ES-I3 (cell line): ENCODE measurements at regions not wholly inside any gene's neighbourhood (a gene's known extent, or its start where the extent isn't known, plus 50 kb on each side); places are given as distances from the start of the nearest gene placed in this dataset.

Source experiments
- H3K36me3 ChIP-seq: 2 replicates; pipeline ENCODE4 v1.6.1; 2013; ENCODE audit warnings: mild to moderate bottlenecking, low read length, control low read depth, moderate library complexity; ENCODE audit not compliant: insufficient read depth
- H3K4me1 ChIP-seq: 2 replicates; pipeline ENCODE4 v1.6.1; 2013; ENCODE audit warnings: mild to moderate bottlenecking, control low read depth, low read length; ENCODE audit not compliant: insufficient read depth
- H3K9ac ChIP-seq: 2 replicates; pipeline ENCODE4 v1.6.1; 2013; ENCODE audit warnings: low read depth, mild to moderate bottlenecking, low read length, moderate library complexity
- H3K9me3 ChIP-seq: 2 replicates; pipeline ENCODE4 v1.6.1; 2013; ENCODE audit warnings: mild to moderate bottlenecking, low read length, moderate library complexity; ENCODE audit not compliant: control insufficient read depth, insufficient read depth

DNA sequence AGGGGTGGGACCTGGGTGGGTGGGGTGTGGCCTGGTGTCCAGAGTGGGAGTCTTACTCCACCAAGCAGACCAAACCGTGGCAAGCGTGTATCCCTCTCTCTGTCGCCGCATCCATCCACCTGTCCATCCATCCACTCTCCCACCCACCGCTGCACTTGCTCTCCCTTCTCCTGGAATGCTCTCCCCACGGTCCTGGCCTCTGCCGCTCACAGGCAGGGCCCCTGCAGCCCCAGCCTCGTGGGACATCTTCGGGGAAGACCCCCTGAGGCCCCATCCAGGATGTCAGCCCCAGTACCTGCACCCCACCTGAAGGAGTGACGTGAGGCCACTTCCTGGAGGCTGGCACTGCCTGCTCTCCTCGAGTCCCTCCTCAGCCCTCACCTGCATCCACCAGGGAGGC, 189.5 kb upstream of the GSE1 start:
- H3K9ac ChIP-seq = no peak overlapping the region
- no peaks in the 10 kb centered on the region for H3K36me3 ChIP-seq
- H3K4me1 ChIP-seq = no peaks in the 10 kb centered on the region
- H3K9me3 ChIP-seq = no peaks in the 10 kb centered on the region

- H3K4me1 ChIP-seq = no peaks in the 10 kb centered on the region
- no peak overlapping the region for H3K9ac ChIP-seq
- no peaks in the 10 kb centered on the region for H3K9me3 ChIP-seq
- no peaks in the 10 kb centered on the region for H3K36me3 ChIP-seq
Measured at GRCh38 chr16:85424260-85425073, 188.7 kb upstream of the GSE1 start.

DNA sequence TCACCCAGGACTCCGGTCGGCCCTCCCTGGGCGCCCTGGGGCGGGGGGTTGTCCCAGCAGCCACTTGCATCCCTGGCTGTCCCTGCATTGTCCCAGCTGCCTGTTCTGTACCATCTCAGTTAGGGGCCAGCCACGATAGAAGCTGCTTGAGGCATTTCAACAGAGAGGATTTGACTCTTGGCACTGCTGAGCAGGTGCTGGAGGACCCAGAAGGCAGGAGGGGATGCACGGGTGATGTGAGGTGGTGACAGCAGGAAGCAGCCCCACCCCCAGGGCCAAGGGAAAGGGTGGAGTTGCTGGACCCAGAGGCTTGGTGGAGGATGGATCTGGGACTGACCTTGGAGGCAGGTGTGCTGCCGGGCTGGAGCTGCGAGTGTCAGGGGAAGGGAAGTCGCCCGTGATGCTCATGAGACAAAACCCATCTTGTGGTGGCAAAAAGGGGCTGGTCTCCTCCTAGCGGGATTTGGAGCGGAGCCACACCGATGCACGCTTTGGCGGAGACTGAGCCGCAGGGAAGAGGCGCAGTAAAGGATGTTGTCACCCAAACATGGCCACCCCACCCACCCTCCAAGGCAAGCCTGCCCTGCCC, 188.0 kb upstream of the GSE1 start:
- Histone ChIP-seq H3K4me1 (no peaks in the 10 kb centered on the region), H3K9me3 (no peaks in the 10 kb centered on the region), H3K36me3 (no peaks in the 10 kb centered on the region), H3K9ac (no peak overlapping the region)

DNA sequence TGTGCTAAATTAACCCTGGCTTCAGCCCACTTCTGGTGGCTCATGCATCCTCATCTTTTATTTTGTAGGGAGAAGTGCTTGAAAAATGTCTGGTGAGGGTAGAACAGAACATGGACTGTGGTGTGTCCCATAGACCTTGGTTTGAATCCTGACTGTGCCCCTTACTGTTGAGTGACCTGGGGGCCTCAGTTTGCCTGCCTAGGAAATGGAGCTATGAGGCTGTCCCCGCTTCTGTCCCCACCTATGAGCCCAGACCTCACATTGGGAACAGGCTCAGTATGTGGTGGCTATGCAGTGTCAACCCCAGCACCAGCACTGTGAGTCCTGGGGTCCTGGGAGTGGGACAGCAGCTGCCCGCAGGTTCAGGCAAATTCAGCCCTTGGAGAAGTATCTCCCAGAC, 186.3 kb upstream of the GSE1 start:
- Histone ChIP-seq H3K9ac (no peak overlapping the region), H3K36me3 (no peaks in the 10 kb centered on the region), H3K9me3 (no peaks in the 10 kb centered on the region), H3K4me1 (no peaks in the 10 kb centered on the region; the same call in 1 of the 2 replicates)

DNA sequence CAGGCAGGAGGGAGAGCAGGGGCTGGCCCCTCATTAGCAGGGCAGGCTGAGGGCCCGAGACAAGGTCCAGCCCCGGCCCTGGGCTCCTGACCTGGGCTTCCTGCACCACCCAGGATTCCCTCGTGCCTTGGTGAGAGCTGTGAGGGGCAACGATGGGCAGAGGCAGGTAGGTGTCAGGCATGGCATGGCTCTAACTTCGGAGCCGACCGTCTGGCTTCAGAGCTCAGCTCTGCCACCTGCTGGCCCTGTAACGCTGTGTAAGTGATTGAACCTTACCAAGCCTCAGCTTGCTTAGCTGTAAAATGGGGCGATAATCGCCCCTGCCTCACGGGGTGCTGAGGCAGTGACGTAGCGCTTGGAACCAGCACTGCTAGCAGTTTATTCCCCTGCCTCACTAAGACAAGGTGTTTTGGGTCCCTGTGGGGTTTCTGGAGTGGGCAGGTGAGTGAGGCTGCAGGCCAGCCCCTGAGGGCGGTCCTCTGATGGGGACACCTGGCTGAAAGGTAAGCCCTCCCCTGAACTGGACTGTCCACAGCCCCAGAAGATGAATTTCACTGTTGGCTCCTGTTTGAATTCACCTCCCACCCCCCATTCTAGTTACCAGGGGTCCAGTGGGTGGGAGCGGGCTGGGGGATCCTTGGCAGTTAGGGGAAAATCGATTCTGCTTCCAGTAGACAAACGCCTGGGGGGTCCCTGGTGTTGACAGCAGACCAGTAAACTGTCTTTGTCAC, 184.8 kb upstream of the GSE1 start:
- Histone ChIP-seq H3K9ac (no peak overlapping the region), H3K9me3 (no peaks in the 10 kb centered on the region), H3K36me3 (no peaks in the 10 kb centered on the region), H3K4me1 (no peaks in the 10 kb centered on the region; the same call in 1 of the 2 replicates)

GRCh38 chr16:85428899-85429775, 184.0 kb upstream of the GSE1 start:
- Histone ChIP-seq H3K9me3 (no peaks in the 10 kb centered on the region), H3K4me1 (no peaks in the 10 kb centered on the region; the same call in 1 of the 2 replicates), H3K36me3 (no peaks in the 10 kb centered on the region), H3K9ac (no peak overlapping the region)

- Histone ChIP-seq H3K9ac (no peak overlapping the region), H3K36me3 (no peaks in the 10 kb centered on the region), H3K4me1 (no peaks in the 10 kb centered on the region; the same call in 1 of the 2 replicates), H3K9me3 (no peaks in the 10 kb centered on the region)
Measured at GRCh38 chr16:85429776-85430522, 183.2 kb upstream of the GSE1 start.

GRCh38 chr16:85430523-85431421, 182.3 kb upstream of the GSE1 start:
- Histone ChIP-seq H3K36me3 (no peaks in the 10 kb centered on the region), H3K9ac (no peak overlapping the region), H3K9me3 (no peaks in the 10 kb centered on the region), H3K4me1 (peaks cover 3% of the 10 kb centered on the region; the same call in 1 of the 2 replicates)

GRCh38 chr16:85431431-85432124, 181.5 kb upstream of the GSE1 start:
- H3K9ac ChIP-seq = no peak overlapping the region
- H3K9me3 ChIP-seq = no peaks in the 10 kb centered on the region
- H3K36me3 ChIP-seq = no peaks in the 10 kb centered on the region
- peaks cover 11% of the 10 kb centered on the region; the same call in 1 of the 2 replicates for H3K4me1 ChIP-seq

- no peaks in the 10 kb centered on the region for H3K36me3 ChIP-seq
- H3K9ac ChIP-seq = no peak overlapping the region
- H3K4me1 ChIP-seq = peaks cover 13% of the 10 kb centered on the region
- H3K9me3 ChIP-seq = no peaks in the 10 kb centered on the region
Measured at GRCh38 chr16:85432606-85433005, 180.5 kb upstream of the GSE1 start.

DNA sequence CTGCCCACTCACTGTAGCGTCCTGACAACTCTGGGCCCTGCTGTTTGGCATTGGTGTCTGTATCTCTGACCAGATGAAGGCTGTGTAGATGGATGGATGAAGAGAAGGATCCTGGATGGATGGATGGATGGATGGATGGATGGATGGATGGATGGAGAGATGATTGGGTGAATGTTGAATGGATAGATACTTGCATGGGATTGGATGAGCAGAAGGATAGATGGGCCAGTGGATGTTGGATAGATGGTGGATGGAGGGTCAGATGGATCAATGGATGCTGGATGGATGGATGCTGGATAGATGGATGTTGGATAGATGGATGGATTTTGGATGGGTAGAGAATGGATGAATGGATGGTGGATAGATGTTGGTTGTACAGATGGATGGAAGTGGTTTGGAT, 179.6 kb upstream of the GSE1 start:
- peaks cover 22% of the 10 kb centered on the region for H3K4me1 ChIP-seq
- no peaks in the 10 kb centered on the region for H3K9me3 ChIP-seq
- no peak overlapping the region for H3K9ac ChIP-seq
- no peaks in the 10 kb centered on the region for H3K36me3 ChIP-seq

GRCh38 chr16:85435286-85435685, 177.8 kb upstream of the GSE1 start:
- H3K36me3 ChIP-seq = no peaks in the 10 kb centered on the region
- peaks cover 33% of the 10 kb centered on the region for H3K4me1 ChIP-seq
- H3K9ac ChIP-seq = no peak overlapping the region
- H3K9me3 ChIP-seq = no peaks in the 10 kb centered on the region
